CD14-positive monocyte (primary cell): ENCODE measurements at regions not wholly inside any gene's neighbourhood (a gene's known extent, or its start where the extent isn't known, plus 50 kb on each side); places are given as distances from the start of the nearest gene placed in this dataset.

ENCODE experiments used
- DNase-seq, 3 donors: peaks; one replicate each; pipeline ENCODE4 v3.0.0-alpha.2; 2011 to 2022
- H2AFZ ChIP-seq: 2 replicates; pipeline ENCODE4 v1.6.0; 2012; ENCODE audit warnings: mild to moderate bottlenecking, low read depth, low read length, inconsistent platforms; ENCODE audit not compliant: insufficient read depth, poor library complexity, severe bottlenecking
- H3K27ac ChIP-seq, 2 donors: 1 replicate in 1 of 2; 2 replicates in 1 of 2; pipeline ENCODE4 v1.5.1; 2012 to 2013; ENCODE audit warnings: low read length in 2 of 2, control low read depth in 1 of 2, inconsistent platforms in 1 of 2, low read depth in 1 of 2, mild to moderate bottlenecking in 1 of 2
- H3K27me3 ChIP-seq, 2 donors: one replicate each; pipeline versions ENCODE4 v1.6.0 to v1.6.1; 2011 to 2013; ENCODE audit warnings: low read length in 2 of 2; ENCODE audit not compliant: control insufficient read depth in 2 of 2, insufficient read depth in 2 of 2
- H3K36me3 ChIP-seq, 2 donors: replicated peaks in 1 of 2; 1 replicate in 1 of 2; 2 replicates in 1 of 2; pipeline versions ENCODE4 v1.5.1 to v1.6.1; 2012 to 2013; ENCODE audit warnings: low read length in 2 of 2, control low read depth in 1 of 2, inconsistent platforms in 1 of 2, mild to moderate bottlenecking in 1 of 2; ENCODE audit not compliant: insufficient read depth in 2 of 2, control insufficient read depth in 1 of 2
- H3K4me1 ChIP-seq, 2 donors: 1 replicate in 1 of 2; 2 replicates in 1 of 2; pipeline versions ENCODE4 v1.5.1 to v1.6.1; 2012 to 2013; ENCODE audit warnings: low read length in 2 of 2, control low read depth in 1 of 2, inconsistent platforms in 1 of 2, mild to moderate bottlenecking in 1 of 2, moderate library complexity in 1 of 2; ENCODE audit not compliant: insufficient read depth in 2 of 2, control insufficient read depth in 1 of 2
- H3K4me2 ChIP-seq: replicated peaks from 2 replicates; pipeline ENCODE3; 2012; ENCODE audit warnings: low read length, moderate library complexity, mild to moderate bottlenecking; ENCODE audit not compliant: poor library complexity, severe bottlenecking; ENCODE audit errors: extremely low read depth
- H3K4me3 ChIP-seq, 3 experiments: fragments of 200-600 bp in 1 of 3; sonication (generic) in 1 of 3; replicated peaks in 1 of 3; 1 replicate in 2 of 3; 2 replicates in 1 of 3; pipeline ENCODE4 v1.5.1; 2011 to 2013; ENCODE audit warnings: low read length in 3 of 3, mild to moderate bottlenecking in 3 of 3, control low read depth in 2 of 3, low read depth in 2 of 3, inconsistent platforms in 1 of 3, moderate library complexity in 1 of 3
- H3K79me2 ChIP-seq: 2 replicates; pipeline ENCODE4 v1.6.0; 2012; ENCODE audit warnings: mild to moderate bottlenecking, control low read depth, inconsistent platforms, low read length, moderate library complexity; ENCODE audit not compliant: insufficient read depth
- H3K9ac ChIP-seq: 2 replicates; pipeline ENCODE4 v1.6.0; 2017; ENCODE audit warnings: low read length, mild to moderate bottlenecking; ENCODE audit not compliant: insufficient read depth, poor library complexity, severe bottlenecking
- H3K9me3 ChIP-seq, 2 donors: replicated peaks in 1 of 2; 1 replicate in 1 of 2; 2 replicates in 1 of 2; pipeline versions ENCODE4 v1.5.1 to v1.6.1; 2012 to 2013; ENCODE audit warnings: low read length in 2 of 2, control low read depth in 1 of 2; ENCODE audit not compliant: control insufficient read depth in 1 of 2, insufficient read depth in 1 of 2
- H4K20me1 ChIP-seq: 2 replicates; pipeline ENCODE4 v1.6.0; 2012; ENCODE audit warnings: mild to moderate bottlenecking, low read length, control low read depth, moderate library complexity; ENCODE audit not compliant: insufficient read depth
- H3K27ac Mint-ChIP-seq, 7 donors: one replicate each; pipeline ENCODE4 v1.8.0; 2020; ENCODE audit warnings: mild to moderate bottlenecking in 7 of 7, mixed read lengths in 7 of 7, moderate library complexity in 6 of 7, inconsistent platforms in 2 of 7
- H3K27me3 Mint-ChIP-seq, 3 donors: one replicate each; pipeline ENCODE4 v1.8.0; 2021 to 2022; ENCODE audit warnings: low read depth in 3 of 3, mild to moderate bottlenecking in 3 of 3, mixed read lengths in 3 of 3, moderate library complexity in 3 of 3, inconsistent platforms in 1 of 3
- H3K36me3 Mint-ChIP-seq, 2 donors: one replicate each; pipeline ENCODE4 v1.8.0; 2020; ENCODE audit warnings: mixed read lengths in 2 of 2, inconsistent platforms in 1 of 2, mild to moderate bottlenecking in 1 of 2
- H3K4me1 Mint-ChIP-seq: one replicate; pipeline ENCODE4 v1.8.0; 2020; ENCODE audit warnings: mild to moderate bottlenecking, mixed read lengths
- H3K4me3 Mint-ChIP-seq, 2 donors: one replicate each; pipeline ENCODE4 v1.8.0; 2020; ENCODE audit warnings: mild to moderate bottlenecking in 2 of 2, mixed read lengths in 2 of 2, moderate library complexity in 1 of 2
- H3K9me3 Mint-ChIP-seq, 7 donors: one replicate each; pipeline ENCODE4 v1.8.0; 2020 to 2022; ENCODE audit warnings: mixed read lengths in 7 of 7, mild to moderate bottlenecking in 6 of 7, moderate library complexity in 6 of 7, inconsistent platforms in 2 of 7
- WGBS: methylation state at CpG from one replicate; pipeline ENCODE4 v1.1.5; 2013; ENCODE audit warnings: missing lambda C conversion rate; ENCODE audit not compliant: insufficient coverage; 5-methylcytosine and 5-hydroxymethylcytosine counted together
- intact Hi-C, 2 donors: fragments of 100-400 bp; cut with micrococcal nuclease; formaldehyde crosslinking; loops; one replicate each; pipeline versions ENCODE4 v1.15.0 to v1.15.1; 2023
- TF ChIP-seq, protein P1 (sequence below): fragments of 200-600 bp; IDR thresholded peaks from one replicate; pipeline ENCODE4 v1.8.0; 2022; ENCODE audit warnings: antibody characterized with exemption, mild to moderate bottlenecking

- WGBS: 77% methylated on average over 6 of the region's 7 CpGs
- Histone ChIP-seq H4K20me1 (no peaks in the 10 kb centered on the region), H2AFZ (no peak overlapping the region), H3K4me3 (no peak overlapping the region), H3K27me3 (no peaks in the 10 kb centered on the region), H3K79me2 (no peaks in the 10 kb centered on the region), H3K4me1 (no peaks in the 10 kb centered on the region), H3K27ac (no peak overlapping the region), H3K36me3 (no peaks in the 10 kb centered on the region), H3K4me2 (no peak overlapping the region), H3K9me3 (no peaks in the 10 kb centered on the region), H3K9ac (no peak overlapping the region)
- intact Hi-C loops: no loop called here
- Mint-ChIP-seq H3K36me3 (no peaks in the 10 kb centered on the region), H3K4me3 (no peak overlapping the region), H3K27me3 (peaks cover 1 to 4% (median 2%) of the 10 kb centered on the region in 3 donors), H3K9me3 (no peaks in the 10 kb centered on the region), H3K27ac (no peak overlapping the region), H3K4me1 (no peaks in the 10 kb centered on the region)
- TF ChIP-seq, protein P1, sequence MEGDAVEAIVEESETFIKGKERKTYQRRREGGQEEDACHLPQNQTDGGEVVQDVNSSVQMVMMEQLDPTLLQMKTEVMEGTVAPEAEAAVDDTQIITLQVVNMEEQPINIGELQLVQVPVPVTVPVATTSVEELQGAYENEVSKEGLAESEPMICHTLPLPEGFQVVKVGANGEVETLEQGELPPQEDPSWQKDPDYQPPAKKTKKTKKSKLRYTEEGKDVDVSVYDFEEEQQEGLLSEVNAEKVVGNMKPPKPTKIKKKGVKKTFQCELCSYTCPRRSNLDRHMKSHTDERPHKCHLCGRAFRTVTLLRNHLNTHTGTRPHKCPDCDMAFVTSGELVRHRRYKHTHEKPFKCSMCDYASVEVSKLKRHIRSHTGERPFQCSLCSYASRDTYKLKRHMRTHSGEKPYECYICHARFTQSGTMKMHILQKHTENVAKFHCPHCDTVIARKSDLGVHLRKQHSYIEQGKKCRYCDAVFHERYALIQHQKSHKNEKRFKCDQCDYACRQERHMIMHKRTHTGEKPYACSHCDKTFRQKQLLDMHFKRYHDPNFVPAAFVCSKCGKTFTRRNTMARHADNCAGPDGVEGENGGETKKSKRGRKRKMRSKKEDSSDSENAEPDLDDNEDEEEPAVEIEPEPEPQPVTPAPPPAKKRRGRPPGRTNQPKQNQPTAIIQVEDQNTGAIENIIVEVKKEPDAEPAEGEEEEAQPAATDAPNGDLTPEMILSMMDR: no peak
- no peak for DNase-seq
Observed at GRCh38 chr10:78475437-78475836, 441.8 kb downstream of the RPS24 start.

GRCh38 chr10:78476156-78476555 is 442.5 kb downstream of the RPS24 start:
- Mint-ChIP-seq H3K9me3 (peaks cover 0 to 2% (median 0%) of the 10 kb centered on the region in 7 donors), H3K27ac (no peak overlapping the region), H3K4me3 (no peak overlapping the region), H3K27me3 (peaks cover 2 to 4% (median 4%) of the 10 kb centered on the region in 3 donors), H3K36me3 (no peaks in the 10 kb centered on the region), H3K4me1 (no peaks in the 10 kb centered on the region)
- no peak overlapping the region for H3K9ac ChIP-seq
- H3K27me3 ChIP-seq: no peaks in the 10 kb centered on the region
- intact Hi-C loops: no loop called here
- WGBS: 95% methylated on average over 2 of the region's 8 CpGs
- no peaks in the 10 kb centered on the region for H3K36me3 ChIP-seq
- TF ChIP-seq, protein P1: no peak
- H3K9me3 ChIP-seq: no peaks in the 10 kb centered on the region
- no peaks in the 10 kb centered on the region for H3K79me2 ChIP-seq
- DNase-seq: no peak
- no peaks in the 10 kb centered on the region for H3K4me1 ChIP-seq
- H3K4me2 ChIP-seq: no peak overlapping the region
- H3K27ac ChIP-seq: no peak overlapping the region
- no peak overlapping the region for H2AFZ ChIP-seq
- H3K4me3 ChIP-seq: no peak overlapping the region
- H4K20me1 ChIP-seq: no peaks in the 10 kb centered on the region
